ENCODE measurements at regions not wholly inside any gene's neighbourhood (a gene's known extent, or its start where the extent isn't known, plus 50 kb on each side); places are given as distances from the start of the nearest gene placed in this dataset.

- Histone ChIP-seq H3K4me1 (ENCODE audit: insufficient read depth, low read length) (no peaks in the 10 kb centered on the region), H3K79me2 (ENCODE audit: insufficient read depth, low read length) (no peaks in the 10 kb centered on the region), H3K4me2 (ENCODE audit: low read depth, low read length) (no peak overlapping the region), H3K9me3 (ENCODE audit: low read length) (no peaks in the 10 kb centered on the region), H3K4me3 (replicated peaks in 1 of 3; ENCODE audit: insufficient read depth in 1 of 3, low read depth in 2 of 3, low read length in 3 of 3) (no peak overlapping the region), H3K9ac (ENCODE audit: insufficient read depth, low read depth, low read length) (no peak overlapping the region), H4K20me1 (ENCODE audit: insufficient read depth, low read length) (no peaks in the 10 kb centered on the region), H2AFZ (ENCODE audit: low read length) (no peak overlapping the region), H3K27ac (ENCODE audit: extremely low read length, insufficient read depth, low read length) (no peak overlapping the region), H3K27me3 (ENCODE audit: control insufficient read depth in 1 of 2, insufficient read depth in 2 of 2, low read length in 2 of 2) (no peaks in the 10 kb centered on the region), H3K36me3 (replicated peaks in 1 of 2; ENCODE audit: control insufficient read depth in 1 of 2, insufficient read depth in 2 of 2, low read length in 2 of 2) (no peaks in the 10 kb centered on the region)
- TF ChIP-seq TFAP4 (IDR thresholded peaks at IDR 0.05; ENCODE audit: borderline replicate concordance, low read depth) (no peak), HOXA5 (CRISPR knock-in tag; IDR thresholded peaks at IDR 0.05) (no peak), ZNF567 (CRISPR knock-in tag; IDR thresholded peaks at IDR 0.05; ENCODE audit: borderline replicate concordance) (no peak), EHMT2 (IDR thresholded peaks at IDR 0.05; ENCODE audit: borderline replicate concordance, low read depth, low read length) (no peak)
- ChIA-PET POLR2A (no interaction called here), CTCF (ENCODE audit: low intra/inter-chr PET ratio, low total read pairs) (no interaction called here)
- FAIRE-seq (no peak), ATAC-seq (no peak), DNase-seq (ENCODE audit: low spot score) (no peak)
- intact Hi-C loops (cut with micrococcal nuclease; ENCODE audit: unreplicated experiment): no loop called here
- in situ Hi-C loops (cut with HindIII; ENCODE audit: extremely low pct_ligation_motif_present, low pct_unique_long_range_greater_than_20kb): no loop called here
- 45% methylated on average over 2 of the region's 2 CpGs for WGBS (ENCODE audit: low lambda C conversion rate)
- BruUV-seq (replicated peaks): no TSS peak
These were observed 204.2 kb upstream of the PDE5A start for GRCh38 chr4:119832776-119833175.

GRCh38 chr4:119829326-119829725, 200.7 kb upstream of the PDE5A start:
- Histone ChIP-seq H3K36me3 (replicated peaks in 1 of 2; ENCODE audit: control insufficient read depth in 1 of 2, insufficient read depth in 2 of 2, low read length in 2 of 2) (no peaks in the 10 kb centered on the region), H3K4me1 (ENCODE audit: insufficient read depth, low read length) (no peaks in the 10 kb centered on the region), H3K4me3 (replicated peaks in 1 of 3; ENCODE audit: insufficient read depth in 1 of 3, low read depth in 2 of 3, low read length in 3 of 3) (no peak overlapping the region), H3K9me3 (ENCODE audit: low read length) (no peaks in the 10 kb centered on the region), H3K9ac (ENCODE audit: insufficient read depth, low read depth, low read length) (no peak overlapping the region), H3K27ac (ENCODE audit: extremely low read length, insufficient read depth, low read length) (no peak overlapping the region), H3K27me3 (ENCODE audit: control insufficient read depth in 1 of 2, insufficient read depth in 2 of 2, low read length in 2 of 2) (no peaks in the 10 kb centered on the region), H4K20me1 (ENCODE audit: insufficient read depth, low read length) (no peaks in the 10 kb centered on the region), H3K4me2 (ENCODE audit: low read depth, low read length) (no peak overlapping the region), H3K79me2 (ENCODE audit: insufficient read depth, low read length) (no peaks in the 10 kb centered on the region), H2AFZ (ENCODE audit: low read length) (no peak overlapping the region)
- in situ Hi-C loops (cut with HindIII; ENCODE audit: extremely low pct_ligation_motif_present, low pct_unique_long_range_greater_than_20kb): no loop called here
- DNase-seq (ENCODE audit: low spot score) (no peak), ATAC-seq (no peak), FAIRE-seq (no peak)
- 0% methylated on average over 2 of the region's 2 CpGs for WGBS (ENCODE audit: low lambda C conversion rate)
- no peak for TF ChIP-seq ZNF337 (CRISPR knock-in tag; IDR thresholded peaks at IDR 0.05; ENCODE audit: borderline replicate concordance, low read depth)
- TF ChIP-seq SAFB2 (CRISPR knock-in tag; IDR thresholded peaks at IDR 0.05; ENCODE audit: borderline replicate concordance, low read depth): no peak
- no peak for TF ChIP-seq POLR2AphosphoS5 (IDR thresholded peaks at IDR 0.05; ENCODE audit: low read depth, low read length)
- TF ChIP-seq PITX1 (CRISPR knock-in tag; IDR thresholded peaks at IDR 0.05): no peak
- no peak for TF ChIP-seq BRCA1 (CRISPR knock-in tag; IDR thresholded peaks at IDR 0.05)
- no peak for TF ChIP-seq PREB (CRISPR knock-in tag; IDR thresholded peaks at IDR 0.05)
- TF ChIP-seq ZNF205 (CRISPR knock-in tag; IDR thresholded peaks at IDR 0.05): no peak
- no TSS peak for BruUV-seq (replicated peaks)
- intact Hi-C loops (cut with micrococcal nuclease; ENCODE audit: unreplicated experiment): no loop called here
- ChIA-PET CTCF (ENCODE audit: low intra/inter-chr PET ratio, low total read pairs) (no interaction called here), POLR2A (no interaction called here)
